Forelimb muscle (tissue), 1 donor: ENCODE measurements at regions not wholly inside any gene's neighbourhood (a gene's known extent, or its start where the extent isn't known, plus 50 kb on each side); places are given as distances from the start of the nearest gene placed in this dataset.
"Not testable (repeated sequence)": the region's sequence is repeated elsewhere in the genome, so short reads cannot be mapped to it uniquely, and the experiment has no call there.

Experiments used
- DNase-seq: peaks from one replicate; pipeline ENCODE4 v3.0.0-alpha.2; 2013; ENCODE audit warnings: low read depth

DNA sequence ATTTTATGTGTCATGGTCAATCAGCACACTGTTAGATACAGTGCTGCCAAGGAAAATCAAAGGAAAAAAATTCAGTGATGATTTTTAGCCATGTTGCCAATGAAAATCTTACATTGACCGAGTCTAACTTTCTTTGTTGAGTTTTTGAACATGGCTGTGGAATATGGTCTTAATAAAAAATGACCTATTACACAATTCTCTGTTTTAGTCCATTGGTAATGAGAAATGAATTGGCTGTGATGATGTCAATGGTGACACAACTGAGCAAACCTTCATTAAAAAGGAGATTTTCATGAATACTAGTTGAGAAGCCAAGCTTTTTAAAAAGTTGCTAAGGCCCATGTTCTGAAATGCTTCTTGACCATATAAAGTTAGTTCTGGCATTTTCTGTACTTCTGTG is 225.9 kb upstream of the GYPA start:
- DNase-seq = no peak

GRCh38 chr4:144371485-144371884 is 231.0 kb upstream of the GYPA start:
- DNase-seq = no peak

GRCh38 chr4:144374065-144374464 is 233.5 kb upstream of the GYPA start:
- no peak for DNase-seq

DNA sequence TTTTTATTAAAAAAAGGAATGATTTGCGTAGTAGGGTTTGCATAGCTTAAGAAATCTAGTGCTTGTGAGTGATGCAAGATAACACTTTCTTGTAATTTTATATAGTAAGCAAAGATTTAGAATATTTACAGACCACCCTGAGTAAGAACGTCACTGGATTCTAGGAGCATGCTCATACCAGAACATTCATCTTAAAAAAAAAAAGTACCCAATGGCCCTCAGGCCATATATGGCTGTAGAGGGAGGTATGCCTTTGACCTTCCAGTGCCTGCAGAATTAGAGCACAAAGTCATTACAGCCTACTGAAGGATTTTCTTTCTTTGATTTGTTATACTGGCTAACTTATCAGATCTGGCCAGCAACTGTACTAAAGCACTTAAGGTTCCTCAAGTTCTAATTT is 236.3 kb upstream of the GYPA start:
- no peak for DNase-seq

- DNase-seq = no peak
Measured at GRCh38 chr4:144384408-144384807, 243.9 kb upstream of the GYPA start.

GRCh38 chr4:144399927-144400326 is 246.0 kb upstream of the HHIP start:
- no peak for DNase-seq

GRCh38 chr4:144402176-144402575 is 243.8 kb upstream of the HHIP start:
- no peak for DNase-seq

GRCh38 chr4:144402999-144403398 is 243.0 kb upstream of the HHIP start:
- no peak for DNase-seq

- DNase-seq = no peak
Measured at GRCh38 chr4:144403893-144404292, 242.1 kb upstream of the HHIP start.

DNA sequence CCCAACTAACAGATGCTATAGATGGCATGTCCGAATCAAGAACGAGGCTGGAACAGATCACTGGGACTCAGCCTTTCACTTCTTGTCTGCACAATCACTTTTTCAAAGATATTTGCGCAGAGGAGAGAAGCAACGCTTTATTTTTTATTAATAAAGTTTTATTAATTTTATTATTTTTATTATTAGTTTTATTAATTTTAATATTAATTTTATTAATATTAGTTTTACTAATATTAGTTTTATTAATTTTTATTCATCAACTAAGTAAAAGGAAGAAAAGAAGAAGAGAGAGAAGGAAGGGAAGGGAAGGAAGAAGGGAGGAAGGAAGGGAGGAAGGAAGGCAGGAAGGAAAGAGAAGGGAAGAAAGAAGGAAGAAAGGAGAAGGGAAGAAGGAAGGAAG is 236.4 kb upstream of the HHIP start:
- DNase-seq = no peak

DNA sequence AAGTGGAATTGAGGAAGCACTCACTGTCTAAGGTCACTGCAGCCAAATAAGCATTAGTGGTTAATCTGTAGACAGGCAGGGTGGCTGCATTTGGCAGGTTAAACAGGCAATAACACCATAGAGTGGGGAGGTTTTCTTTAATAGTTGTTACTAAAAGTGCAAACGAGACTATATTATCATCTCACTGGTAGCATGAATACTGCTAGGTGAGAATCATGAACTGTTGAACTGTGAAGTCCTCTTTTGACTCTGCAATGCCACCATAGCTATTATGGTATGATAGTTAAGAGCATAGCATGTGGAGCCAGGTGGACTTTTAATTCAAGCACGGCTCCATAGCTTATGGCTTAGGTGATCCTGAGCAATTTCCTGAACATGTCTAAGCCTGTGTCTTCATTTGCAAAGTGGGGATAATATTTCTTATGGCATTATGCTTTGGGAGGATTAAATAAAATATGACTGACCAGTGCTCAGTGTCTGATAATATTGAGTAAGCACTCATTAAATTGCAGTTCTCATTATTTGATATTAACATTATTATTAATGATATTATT is 235.6 kb upstream of the HHIP start:
- no peak for DNase-seq

- no peak for DNase-seq
Measured at GRCh38 chr4:144411119-144411518, 234.8 kb upstream of the HHIP start.

DNA sequence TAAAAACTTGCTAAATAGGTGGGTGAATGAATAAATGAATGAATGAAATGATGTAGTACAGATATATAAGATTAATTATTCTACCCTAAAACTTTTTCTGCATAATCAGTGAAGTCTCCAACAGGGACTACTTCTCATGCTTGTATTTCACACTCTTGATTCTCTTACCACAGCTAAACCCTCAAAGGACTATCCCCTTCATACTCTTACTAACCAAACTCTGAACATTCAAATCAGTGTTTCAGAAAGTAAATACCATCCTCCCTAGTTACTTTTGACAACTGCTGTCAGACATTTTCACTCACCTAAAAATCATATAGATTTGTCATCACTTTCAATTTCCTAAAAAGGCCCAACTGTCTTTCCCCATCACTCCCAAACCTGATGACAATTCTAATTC is 234.3 kb upstream of the HHIP start:
- DNase-seq = no peak

DNA sequence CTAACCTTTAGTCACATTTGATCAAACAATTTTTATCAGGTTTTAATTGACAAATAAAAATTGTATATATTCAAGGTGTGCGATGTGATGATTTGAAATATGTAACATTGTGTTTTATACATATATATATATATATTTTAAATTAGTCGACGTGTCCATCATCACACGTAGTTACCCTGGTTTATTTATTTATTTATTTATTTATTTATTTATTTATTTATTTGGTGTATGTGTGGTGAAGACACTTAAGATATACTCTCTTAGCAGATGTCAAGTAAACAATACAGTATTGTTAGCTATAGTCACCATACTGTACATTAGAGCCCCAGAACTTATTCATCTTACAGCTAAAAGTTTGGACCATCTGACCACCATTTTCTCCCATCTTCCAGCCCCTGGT is 224.9 kb upstream of the HHIP start:
- no peak for DNase-seq

DNA sequence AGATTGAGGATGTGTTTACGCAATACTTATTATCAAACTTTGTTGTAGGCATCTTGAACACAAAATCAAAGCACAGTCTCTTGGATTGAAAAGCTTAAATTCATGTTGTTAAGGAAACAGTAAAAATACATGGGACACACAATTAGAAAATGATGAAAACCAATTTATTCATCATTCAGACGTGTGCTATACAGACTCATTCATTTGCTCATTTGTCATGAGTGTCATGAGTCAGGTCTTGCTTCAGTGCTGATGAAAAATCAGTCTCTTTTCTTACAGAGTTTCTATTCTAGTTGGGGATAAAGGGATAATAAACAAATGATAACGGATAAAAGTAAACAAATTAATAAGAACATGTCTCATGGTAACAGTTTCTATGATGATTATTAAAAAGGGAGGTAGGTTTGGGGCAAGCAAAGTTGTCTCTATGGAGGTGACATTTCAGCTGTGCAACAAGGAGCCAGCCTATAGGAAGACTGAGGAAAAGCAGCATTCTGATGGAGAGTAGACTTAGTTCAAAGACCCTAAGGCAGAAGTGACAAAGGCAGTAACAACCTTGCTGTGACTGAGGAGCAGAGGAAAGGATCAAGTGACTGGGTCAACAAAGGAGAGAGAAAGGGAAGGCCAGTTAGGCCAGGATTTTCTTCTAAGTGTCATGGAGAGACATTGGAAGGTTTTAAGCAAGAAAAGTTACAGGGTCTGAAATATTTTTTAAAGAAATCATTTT is 224.0 kb upstream of the HHIP start:
- DNase-seq = no peak

DNA sequence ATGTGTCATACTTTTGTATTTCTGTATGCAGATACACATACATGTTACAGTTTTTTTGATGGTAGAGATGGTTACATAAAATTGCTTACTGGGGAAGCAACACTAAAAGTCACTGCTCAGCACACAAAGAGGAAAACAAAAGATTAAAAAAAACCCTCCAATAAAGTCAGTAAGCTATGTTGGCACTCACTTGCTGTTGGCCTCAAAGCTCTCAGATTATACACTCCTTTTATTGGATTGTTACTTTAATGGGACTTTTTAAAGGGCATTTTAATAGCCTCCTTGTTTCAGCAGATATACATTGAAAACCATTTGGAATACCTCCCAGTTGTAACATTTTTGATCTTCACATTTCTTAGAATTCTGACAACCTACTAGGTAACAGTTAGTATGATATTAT is 222.0 kb upstream of the HHIP start:
- no peak for DNase-seq

DNA sequence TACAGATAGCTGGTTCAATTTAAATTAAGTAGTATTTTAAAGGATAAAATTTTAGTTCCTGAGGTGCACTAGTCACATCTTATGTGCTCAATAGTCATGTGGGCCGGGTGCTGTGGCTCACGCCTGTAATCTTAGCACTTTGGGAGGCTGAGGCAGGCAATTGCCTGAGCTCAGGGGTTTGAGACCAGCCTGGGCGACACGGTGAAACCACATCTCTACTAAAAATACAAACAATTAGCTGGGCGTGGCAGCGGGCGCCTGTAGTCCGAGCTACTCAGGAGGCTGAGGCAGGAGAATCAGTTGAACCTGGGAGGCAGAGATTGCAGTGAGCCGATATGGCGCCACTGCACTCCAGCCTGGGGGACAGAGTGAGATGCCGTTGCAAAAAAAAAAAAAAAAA is 219.9 kb upstream of the HHIP start:
- not testable (repeated sequence) for DNase-seq

DNA sequence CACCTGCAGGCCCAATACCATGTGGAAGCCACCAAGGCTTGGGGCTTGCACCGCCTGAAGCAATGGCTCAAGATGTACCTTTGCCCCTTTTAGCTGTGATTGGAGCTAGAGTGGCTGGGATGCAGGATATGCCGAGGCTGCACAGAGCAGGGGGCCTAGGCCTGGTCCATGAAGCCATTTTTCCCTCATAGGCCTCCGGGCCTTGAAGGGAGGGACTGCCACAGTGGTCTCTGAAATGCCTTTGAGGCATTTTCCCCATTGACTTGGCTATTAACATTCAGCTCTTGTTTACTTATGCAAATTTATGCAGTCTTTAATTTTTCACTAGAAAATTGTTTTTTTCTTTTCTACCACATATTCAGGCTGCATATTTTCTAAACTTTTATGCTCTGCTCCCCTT is 203.2 kb upstream of the HHIP start:
- DNase-seq = no peak

GRCh38 chr4:144449611-144450010 is 196.3 kb upstream of the HHIP start:
- DNase-seq = peak; percentile 14

GRCh38 chr4:144450526-144450925 is 195.4 kb upstream of the HHIP start:
- no peak for DNase-seq

DNA sequence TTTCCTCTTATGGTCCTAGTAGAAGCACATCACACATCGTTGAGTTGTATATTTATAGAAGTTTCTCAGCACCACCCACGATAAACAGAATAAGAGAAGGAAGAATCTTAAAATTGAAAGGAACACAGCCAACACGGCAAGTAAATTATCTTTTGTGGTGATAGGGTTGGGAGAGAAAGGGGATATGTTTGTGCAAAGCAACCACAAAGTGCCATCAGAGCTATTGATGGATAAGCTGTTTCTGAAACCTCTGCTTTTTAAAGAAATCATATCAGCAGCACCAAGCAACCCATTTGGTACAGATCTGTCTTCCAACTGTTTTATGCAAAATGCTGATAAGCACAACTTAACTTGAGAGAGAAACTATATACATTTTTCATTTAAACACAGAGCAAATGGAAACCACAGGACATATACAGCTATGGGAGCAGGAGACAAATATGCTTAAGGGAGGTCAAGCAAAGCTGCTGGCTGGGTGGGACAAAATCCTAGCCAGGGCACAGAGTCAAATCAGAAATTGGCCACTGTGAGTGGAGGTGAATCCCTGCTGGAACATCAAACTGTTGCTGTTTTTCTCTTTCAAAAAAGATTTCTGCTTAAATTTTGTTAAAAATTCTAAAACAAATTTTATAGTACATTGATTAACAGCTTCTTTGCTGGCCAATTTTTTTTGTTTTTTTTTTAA is 194.0 kb upstream of the HHIP start:
- DNase-seq = no peak

DNA sequence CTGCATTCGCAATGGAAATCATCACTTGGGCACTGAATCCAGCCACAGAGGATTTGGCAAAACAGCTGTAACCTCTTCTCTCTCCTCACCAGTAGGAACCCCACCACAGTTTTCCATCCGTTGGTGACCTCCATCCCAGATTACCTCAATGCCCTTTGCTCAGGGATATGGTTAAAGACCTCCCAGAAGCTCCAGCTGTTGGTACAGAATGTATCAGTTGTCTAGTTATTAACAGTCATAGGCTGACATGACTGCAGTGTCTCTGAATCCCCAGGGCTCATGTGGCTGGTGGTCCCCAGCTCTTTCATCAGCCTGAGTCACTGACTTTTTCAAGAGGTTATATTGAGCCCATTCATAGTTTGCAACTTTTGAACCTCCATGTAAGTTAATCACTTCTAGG is 189.8 kb upstream of the HHIP start:
- no peak for DNase-seq

GRCh38 chr4:144461906-144462305 is 184.1 kb upstream of the HHIP start:
- no peak for DNase-seq
